Ishikawa (cell line): ENCODE measurements at regions not wholly inside any gene's neighbourhood (a gene's known extent, or its start where the extent isn't known, plus 50 kb on each side); places are given as distances from the start of the nearest gene placed in this dataset.

Experiments used
- FOXM1 ChIP-seq: IDR thresholded peaks from 2 replicates; pipeline ENCODE4 v1.6.1; 2012; ENCODE audit warnings: low read depth, borderline replicate concordance
- TEAD4 ChIP-seq: IDR thresholded peaks from 2 replicates; pipeline ENCODE4 v1.6.1; 2012

- TF ChIP-seq TEAD4 (no peak), FOXM1 (no peak)
Observed at GRCh38 chr14:38384741-38385140, 128.8 kb upstream of the CLEC14A start.
